ENCODE measurements at regions not wholly inside any gene's neighbourhood (a gene's known extent, or its start where the extent isn't known, plus 50 kb on each side); places are given as distances from the start of the nearest gene placed in this dataset.

DNA sequence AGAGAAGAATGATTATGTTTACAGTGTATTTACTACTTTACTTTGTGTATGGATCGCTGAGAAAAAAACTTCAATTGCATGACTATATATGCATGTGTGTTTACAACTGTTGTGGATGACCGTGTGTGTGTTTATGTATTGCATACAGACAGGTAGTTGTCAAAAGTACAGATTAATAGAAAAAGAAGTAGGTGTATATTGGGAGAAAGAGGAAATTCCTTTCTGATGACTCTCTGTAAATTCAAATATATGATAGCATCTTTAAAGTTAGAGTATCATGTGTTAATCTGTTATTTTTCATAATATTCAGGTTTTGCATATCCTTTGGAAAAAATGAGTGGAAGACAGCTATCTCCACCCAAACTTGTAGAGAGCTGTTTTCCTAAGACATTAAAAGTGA, 160.4 kb upstream of the AGR3 start:
- TF ChIP-seq EZH2 (IDR thresholded peaks at IDR 0.05; ENCODE audit: insufficient read depth, poor library complexity, severe bottlenecking) (no peak), EZH2phosphoT487 (IDR thresholded peaks at IDR 0.05; ENCODE audit: insufficient read depth, low read depth) (no peak)
- H3K4me2 ChIP-seq (ENCODE audit: unreplicated experiment): peak overlapping the region; percentile 68
- DNase-seq: peak; percentile 39

DNA sequence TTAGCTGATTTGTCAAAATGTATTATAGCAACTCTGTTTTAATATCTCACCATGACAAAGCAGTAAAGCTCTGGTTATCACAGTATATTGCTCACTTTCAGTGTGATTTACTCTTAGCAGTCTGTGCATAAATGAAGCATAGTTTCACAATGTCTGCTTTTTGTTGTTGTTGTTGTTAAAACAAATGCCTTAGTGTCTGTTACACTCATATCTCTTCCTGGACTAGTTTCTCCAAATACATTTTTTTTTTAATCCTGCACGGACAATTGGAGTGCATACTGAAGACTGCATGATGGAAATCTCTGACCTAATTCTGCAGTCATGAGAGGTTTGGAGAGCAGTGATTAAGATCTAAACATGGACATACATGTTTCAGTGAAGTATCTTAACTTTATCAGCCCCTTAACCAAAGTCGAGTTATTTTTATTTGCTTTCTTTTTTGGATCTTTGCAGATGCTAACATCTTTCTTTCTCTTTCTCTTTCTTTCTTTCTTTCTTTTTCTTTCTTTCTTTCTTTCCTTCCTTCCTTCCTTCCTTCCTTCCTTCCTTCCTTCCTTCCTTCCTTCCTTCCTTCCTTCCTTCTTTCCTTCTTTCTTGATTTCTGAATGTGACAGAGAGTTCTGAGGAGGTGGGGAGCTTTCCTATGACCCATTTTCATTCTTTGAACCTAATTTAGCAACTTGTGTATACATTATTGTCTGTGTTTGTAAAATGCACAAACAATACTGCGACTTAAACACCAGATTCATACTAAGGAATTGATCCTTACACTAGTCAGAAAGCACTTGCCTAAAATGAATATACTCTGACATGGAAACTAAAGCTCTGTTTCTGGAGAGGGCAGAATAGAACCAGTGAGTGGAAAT, 161.5 kb upstream of the AGR3 start:
- Histone ChIP-seq H3K9me3 (ENCODE audit: low read depth) (no peaks in the 10 kb centered on the region), H4K20me1 (ENCODE audit: insufficient read depth) (no peaks in the 10 kb centered on the region), H3K27ac (peak overlapping the region; percentile 80), H3K9me2 (ENCODE audit: insufficient read depth) (no peaks in the 10 kb centered on the region), H3K79me2 (ENCODE audit: insufficient read depth) (no peaks in the 10 kb centered on the region), H3K4me2 (ENCODE audit: unreplicated experiment) (peak overlapping the region; percentile 68), H3K9ac (peak overlapping the region; percentile 48), H3F3A (ENCODE audit: insufficient read depth) (peaks cover 18% of the 10 kb centered on the region; the same call in 1 of the 2 replicates), H3K4me1 (ENCODE audit: insufficient read depth) (peaks cover 34% of the 10 kb centered on the region), H3K27me3 (replicated peaks; ENCODE audit: insufficient read depth) (no peaks in the 10 kb centered on the region), H3K4me3 (peak overlapping the region; percentile 7), H2AFZ (peak overlapping the region; percentile 9; the same call in 1 of the 2 replicates), H3K36me3 (ENCODE audit: low read depth) (no peaks in the 10 kb centered on the region)
- no peak for TF ChIP-seq EZH2phosphoT487 (IDR thresholded peaks at IDR 0.05; ENCODE audit: insufficient read depth, low read depth)
- no peak for TF ChIP-seq EZH2 (IDR thresholded peaks at IDR 0.05; ENCODE audit: insufficient read depth, poor library complexity, severe bottlenecking)
- peak; percentile 73 for DNase-seq
- in situ Hi-C loops (cut with MboI): no loop called here
- 45 to 47% methylated on average over 3 of the region's 3 CpGs for WGBS, 2 experiments (ENCODE audit: low coverage in 1 of 2, low lambda C conversion rate in 2 of 2, missing lambda C conversion rate in 2 of 2)

More for the DNA sequence above, 160.4 kb upstream of the AGR3 start:
- Histone ChIP-seq H2AFZ (no peak overlapping the region), H3K4me3 (no peak overlapping the region), H3K79me2 (ENCODE audit: insufficient read depth) (no peaks in the 10 kb centered on the region), H3K4me1 (ENCODE audit: insufficient read depth) (peaks cover 34% of the 10 kb centered on the region), H3K9ac (peak overlapping the region; percentile 48), H4K20me1 (ENCODE audit: insufficient read depth) (no peaks in the 10 kb centered on the region), H3K36me3 (ENCODE audit: low read depth) (no peaks in the 10 kb centered on the region), H3K27me3 (replicated peaks; ENCODE audit: insufficient read depth) (no peaks in the 10 kb centered on the region), H3K9me3 (ENCODE audit: low read depth) (no peaks in the 10 kb centered on the region), H3F3A (ENCODE audit: insufficient read depth) (peaks cover 18% of the 10 kb centered on the region; the same call in 1 of the 2 replicates), H3K9me2 (ENCODE audit: insufficient read depth) (no peaks in the 10 kb centered on the region), H3K27ac (peak overlapping the region; percentile 80)
- 67 to 69% methylated on average over 2 of the region's 2 CpGs for whole genome bisulfite sequencing, 2 experiments (ENCODE audit: low coverage in 1 of 2, low lambda C conversion rate in 2 of 2, missing lambda C conversion rate in 2 of 2)
- in situ Hi-C loops (cut with MboI): no loop called here

DNA sequence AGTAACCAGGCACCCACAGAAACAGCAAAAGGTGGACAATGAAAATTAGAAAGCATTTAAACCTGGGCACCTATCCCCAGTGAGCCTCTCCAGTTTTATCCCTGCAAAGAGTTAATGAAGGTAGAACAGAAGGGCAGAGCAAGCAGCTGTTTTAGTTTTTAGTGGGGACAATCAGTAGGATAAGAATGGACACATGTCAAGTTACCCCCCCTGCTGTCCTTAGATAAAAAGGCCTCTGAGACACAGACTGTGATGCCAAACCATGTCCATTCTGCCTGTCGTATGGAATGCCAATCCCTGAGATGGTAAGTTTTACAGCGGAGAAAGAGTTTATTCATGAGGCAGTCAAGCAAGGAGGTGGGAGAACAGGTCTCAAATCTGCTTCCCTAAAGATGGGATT, 162.6 kb upstream of the AGR3 start:
- Histone ChIP-seq H3K9me3 (ENCODE audit: low read depth) (no peaks in the 10 kb centered on the region), H3K36me3 (ENCODE audit: low read depth) (no peaks in the 10 kb centered on the region), H3K4me3 (no peak overlapping the region), H2AFZ (no peak overlapping the region), H3K9ac (no peak overlapping the region), H3K27me3 (replicated peaks; ENCODE audit: insufficient read depth) (no peaks in the 10 kb centered on the region), H3K4me1 (ENCODE audit: insufficient read depth) (peaks cover 34% of the 10 kb centered on the region), H3K79me2 (ENCODE audit: insufficient read depth) (no peaks in the 10 kb centered on the region), H4K20me1 (ENCODE audit: insufficient read depth) (no peaks in the 10 kb centered on the region), H3F3A (ENCODE audit: insufficient read depth) (peaks cover 18% of the 10 kb centered on the region; the same call in 1 of the 2 replicates), H3K27ac (no peak overlapping the region), H3K9me2 (ENCODE audit: insufficient read depth) (no peaks in the 10 kb centered on the region), H3K4me2 (ENCODE audit: unreplicated experiment) (no peak overlapping the region)
- TF ChIP-seq EZH2phosphoT487 (IDR thresholded peaks at IDR 0.05; ENCODE audit: insufficient read depth, low read depth): no peak
- no peak for TF ChIP-seq EZH2 (IDR thresholded peaks at IDR 0.05; ENCODE audit: insufficient read depth, poor library complexity, severe bottlenecking)
- in situ Hi-C loops (cut with MboI): no loop called here
- no peak for DNase-seq
- WGBS, 2 experiments (ENCODE audit: low coverage in 1 of 2, low lambda C conversion rate in 2 of 2, missing lambda C conversion rate in 2 of 2): 96 to 97% methylated on average over 2 of the region's 2 CpGs

DNA sequence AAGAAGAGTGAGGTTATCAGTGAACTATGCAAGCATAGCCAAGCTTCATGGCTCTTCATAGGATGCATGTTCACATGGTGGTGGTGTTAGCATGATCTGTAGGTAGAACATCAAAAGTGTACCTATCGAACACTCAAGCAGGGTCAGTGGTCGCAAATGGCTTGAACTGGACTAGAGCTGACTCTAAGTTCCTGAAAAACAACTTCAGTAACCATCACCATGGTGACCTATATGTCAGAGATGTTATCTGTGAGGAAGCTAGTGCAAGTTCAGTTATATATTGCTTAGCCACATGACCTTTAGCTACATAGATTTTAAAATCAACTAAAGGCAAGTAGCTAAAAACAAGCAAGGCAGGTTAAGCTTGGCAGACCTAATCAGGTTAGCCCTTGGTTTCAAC, 163.1 kb upstream of the AGR3 start:
- H3K4me2 ChIP-seq (ENCODE audit: unreplicated experiment): no peak overlapping the region
- no peak overlapping the region for H3K9ac ChIP-seq
- TF ChIP-seq EZH2phosphoT487 (IDR thresholded peaks at IDR 0.05; ENCODE audit: insufficient read depth, low read depth): no peak
- no peak for TF ChIP-seq EZH2 (IDR thresholded peaks at IDR 0.05; ENCODE audit: insufficient read depth, poor library complexity, severe bottlenecking)
- no peak overlapping the region for H3K4me3 ChIP-seq
- no peaks in the 10 kb centered on the region for H3K27me3 ChIP-seq (replicated peaks; ENCODE audit: insufficient read depth)
- H3F3A ChIP-seq (ENCODE audit: insufficient read depth): peaks cover 18% of the 10 kb centered on the region; the same call in 1 of the 2 replicates
- 98 to 100% methylated on average over 2 of the region's 2 CpGs for WGBS, 2 experiments (ENCODE audit: low coverage in 1 of 2, low lambda C conversion rate in 2 of 2, missing lambda C conversion rate in 2 of 2)
- H3K9me2 ChIP-seq (ENCODE audit: insufficient read depth): no peaks in the 10 kb centered on the region
- H3K27ac ChIP-seq: no peak overlapping the region
- in situ Hi-C loops (cut with MboI): no loop called here
- H3K9me3 ChIP-seq (ENCODE audit: low read depth): no peaks in the 10 kb centered on the region
- H3K4me1 ChIP-seq (ENCODE audit: insufficient read depth): peaks cover 34% of the 10 kb centered on the region
- no peak overlapping the region for H2AFZ ChIP-seq
- H3K36me3 ChIP-seq (ENCODE audit: low read depth): no peaks in the 10 kb centered on the region
- no peak for DNase-seq
- no peaks in the 10 kb centered on the region for H3K79me2 ChIP-seq (ENCODE audit: insufficient read depth)
- no peaks in the 10 kb centered on the region for H4K20me1 ChIP-seq (ENCODE audit: insufficient read depth)
